WERI-Rb-1 (cell line): ENCODE measurements at regions not wholly inside any gene's neighbourhood (a gene's known extent, or its start where the extent isn't known, plus 50 kb on each side); places are given as distances from the start of the nearest gene placed in this dataset.

Experiments used
- DNase-seq: peaks from one replicate; pipeline ENCODE4 v3.0.0-alpha.2; 2020
- H3K27ac ChIP-seq: fragments of 250-450 bp; sonication (Bioruptor Pico); 2 replicates; pipeline ENCODE4 v1.5.1; 2020; ENCODE audit warnings: mild to moderate bottlenecking, moderate library complexity
- H3K27me3 ChIP-seq: fragments of 250-450 bp; sonication (Bioruptor Pico); 2 replicates; pipeline ENCODE4 v1.5.1; 2021; ENCODE audit warnings: mild to moderate bottlenecking, low read depth, moderate library complexity; ENCODE audit not compliant: insufficient read depth, severe bottlenecking
- H3K36me3 ChIP-seq: fragments of 250-450 bp; sonication (Bioruptor Pico); 2 replicates; pipeline ENCODE4 v1.5.1; 2020; ENCODE audit warnings: mild to moderate bottlenecking, moderate library complexity
- H3K4me3 ChIP-seq: 2 replicates; pipeline ENCODE4 v1.5.1; 2011; ENCODE audit warnings: low read depth, mild to moderate bottlenecking, control low read depth, low read length
- H3K9me3 ChIP-seq: fragments of 250-450 bp; sonication (Bioruptor Pico); 2 replicates; pipeline ENCODE4 v1.5.1; 2021; ENCODE audit warnings: mild to moderate bottlenecking, moderate library complexity; ENCODE audit not compliant: severe bottlenecking
- TF ChIP-seq, protein P1 (sequence below): IDR thresholded peaks from 2 replicates; pipeline ENCODE4 v1.5.1; 2011; ENCODE audit warnings: low read depth, mild to moderate bottlenecking, control low read depth, inconsistent platforms, low read length

DNA sequence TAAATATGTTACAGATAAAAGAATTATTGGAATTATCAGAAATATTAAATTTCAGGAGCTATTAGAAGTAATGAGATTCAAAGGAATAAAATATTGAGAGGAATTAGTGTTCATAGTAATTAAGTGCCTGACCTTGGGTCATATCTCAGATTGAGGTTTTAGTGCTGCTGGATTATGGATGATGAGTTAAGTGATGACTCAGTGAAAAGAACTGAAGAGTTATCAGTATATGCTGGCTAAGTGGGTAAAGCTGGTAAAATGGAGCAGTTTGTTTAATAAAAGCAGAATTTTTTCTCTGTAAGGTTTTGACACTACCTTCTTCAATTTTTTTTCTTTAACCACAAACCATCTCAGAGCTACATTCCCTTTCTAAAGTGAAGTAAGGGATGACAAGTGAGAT is 206.7 kb downstream of the MANEA start:
- TF ChIP-seq, protein P1, sequence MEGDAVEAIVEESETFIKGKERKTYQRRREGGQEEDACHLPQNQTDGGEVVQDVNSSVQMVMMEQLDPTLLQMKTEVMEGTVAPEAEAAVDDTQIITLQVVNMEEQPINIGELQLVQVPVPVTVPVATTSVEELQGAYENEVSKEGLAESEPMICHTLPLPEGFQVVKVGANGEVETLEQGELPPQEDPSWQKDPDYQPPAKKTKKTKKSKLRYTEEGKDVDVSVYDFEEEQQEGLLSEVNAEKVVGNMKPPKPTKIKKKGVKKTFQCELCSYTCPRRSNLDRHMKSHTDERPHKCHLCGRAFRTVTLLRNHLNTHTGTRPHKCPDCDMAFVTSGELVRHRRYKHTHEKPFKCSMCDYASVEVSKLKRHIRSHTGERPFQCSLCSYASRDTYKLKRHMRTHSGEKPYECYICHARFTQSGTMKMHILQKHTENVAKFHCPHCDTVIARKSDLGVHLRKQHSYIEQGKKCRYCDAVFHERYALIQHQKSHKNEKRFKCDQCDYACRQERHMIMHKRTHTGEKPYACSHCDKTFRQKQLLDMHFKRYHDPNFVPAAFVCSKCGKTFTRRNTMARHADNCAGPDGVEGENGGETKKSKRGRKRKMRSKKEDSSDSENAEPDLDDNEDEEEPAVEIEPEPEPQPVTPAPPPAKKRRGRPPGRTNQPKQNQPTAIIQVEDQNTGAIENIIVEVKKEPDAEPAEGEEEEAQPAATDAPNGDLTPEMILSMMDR = no peak
- Histone ChIP-seq H3K4me3 (no peak overlapping the region), H3K27ac (no peak overlapping the region), H3K9me3 (no peaks in the 10 kb centered on the region), H3K27me3 (no peaks in the 10 kb centered on the region), H3K36me3 (no peaks in the 10 kb centered on the region)
- DNase-seq = no peak

DNA sequence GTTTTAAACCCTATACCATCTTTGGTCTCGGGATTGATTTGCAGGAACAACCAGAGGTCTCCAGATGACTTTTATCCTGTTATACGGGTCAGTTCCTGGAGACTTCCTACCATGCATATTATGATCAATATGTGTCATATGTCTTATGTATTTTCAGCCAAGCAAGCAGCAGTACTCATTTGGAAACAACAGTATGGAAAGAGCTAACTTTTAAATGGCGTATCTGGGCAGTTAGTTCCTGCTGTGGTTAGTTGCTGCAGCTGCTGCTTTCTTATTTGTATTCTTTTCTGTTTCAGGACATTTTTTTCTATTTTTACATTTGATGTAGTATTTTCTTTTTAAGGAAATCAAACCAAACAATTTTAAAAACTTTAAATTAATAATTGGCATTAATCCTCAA is 207.5 kb downstream of the MANEA start:
- TF ChIP-seq, protein P1 = no peak
- no peaks in the 10 kb centered on the region for H3K36me3 ChIP-seq
- H3K27ac ChIP-seq = no peak overlapping the region
- no peaks in the 10 kb centered on the region for H3K9me3 ChIP-seq
- H3K27me3 ChIP-seq = no peaks in the 10 kb centered on the region
- H3K4me3 ChIP-seq = no peak overlapping the region
- no peak for DNase-seq

DNA sequence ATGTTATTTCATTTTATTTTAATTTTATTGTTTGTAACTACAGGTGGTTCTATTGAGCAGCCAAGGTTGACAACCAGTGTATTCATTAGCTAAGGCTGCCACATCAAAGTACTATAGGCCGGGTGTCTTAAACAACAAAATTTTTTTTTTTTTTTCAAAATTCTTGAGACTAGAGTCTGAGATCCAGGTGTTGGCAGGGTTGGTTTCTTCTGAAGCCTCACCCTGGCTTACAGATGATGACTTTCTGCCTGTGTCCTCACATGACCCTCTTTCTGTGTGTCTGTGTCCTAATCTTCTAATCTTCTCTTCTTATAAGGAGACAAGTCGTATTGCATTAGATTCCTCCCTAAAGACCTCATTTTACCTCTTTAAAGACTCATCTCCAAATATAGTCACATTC is 208.4 kb downstream of the MANEA start:
- H3K36me3 ChIP-seq = no peaks in the 10 kb centered on the region
- H3K9me3 ChIP-seq = no peaks in the 10 kb centered on the region
- no peak overlapping the region for H3K27ac ChIP-seq
- DNase-seq = peak; percentile 61
- TF ChIP-seq, protein P1 = no peak
- H3K4me3 ChIP-seq = no peak overlapping the region
- no peaks in the 10 kb centered on the region for H3K27me3 ChIP-seq

DNA sequence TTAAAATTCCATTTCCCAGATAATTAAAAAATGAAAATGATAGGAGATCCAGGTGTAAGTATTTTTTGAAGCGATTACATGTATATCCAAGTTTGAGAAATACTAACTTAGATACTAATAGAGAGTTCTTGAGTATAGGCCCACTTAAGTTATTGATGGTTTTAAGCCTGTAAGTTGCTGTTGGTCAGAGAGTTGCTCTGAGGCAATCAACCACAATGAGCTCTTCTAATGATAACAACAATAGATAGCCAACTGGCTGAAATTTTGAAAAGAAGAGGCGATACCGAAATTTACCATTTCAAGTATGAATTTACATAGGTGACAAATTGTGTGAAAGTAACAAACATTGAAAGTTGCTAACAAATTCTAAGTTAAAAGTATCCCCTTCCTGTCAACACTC is 209.5 kb downstream of the MANEA start:
- H3K27ac ChIP-seq = no peak overlapping the region
- no peaks in the 10 kb centered on the region for H3K36me3 ChIP-seq
- H3K27me3 ChIP-seq = no peaks in the 10 kb centered on the region
- H3K4me3 ChIP-seq = no peak overlapping the region
- H3K9me3 ChIP-seq = no peaks in the 10 kb centered on the region
- TF ChIP-seq, protein P1 = no peak
- no peak for DNase-seq

DNA sequence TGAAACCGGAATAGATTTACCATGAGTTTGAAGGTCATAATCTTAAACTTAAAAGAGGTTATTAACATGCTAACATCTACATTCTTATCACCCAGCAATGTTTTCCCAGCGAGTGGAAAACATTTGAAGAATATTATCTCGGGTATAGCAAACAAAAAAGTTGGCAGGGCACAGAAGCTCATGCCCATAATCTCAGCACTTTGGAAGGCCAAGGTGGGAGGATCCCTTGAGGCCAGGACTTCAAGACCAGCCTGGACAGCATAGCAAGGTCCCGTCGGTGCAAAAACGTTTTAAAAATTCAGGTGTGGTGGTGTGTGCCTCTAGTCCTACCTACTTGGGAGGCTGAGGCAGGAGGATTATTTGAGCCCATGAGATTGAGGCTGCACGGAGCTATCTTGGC is 213.5 kb downstream of the MANEA start:
- H3K36me3 ChIP-seq = no peaks in the 10 kb centered on the region
- H3K27me3 ChIP-seq = no peaks in the 10 kb centered on the region
- no peak overlapping the region for H3K27ac ChIP-seq
- DNase-seq = no peak
- no peak overlapping the region for H3K4me3 ChIP-seq
- H3K9me3 ChIP-seq = no peaks in the 10 kb centered on the region
- TF ChIP-seq, protein P1 = no peak

DNA sequence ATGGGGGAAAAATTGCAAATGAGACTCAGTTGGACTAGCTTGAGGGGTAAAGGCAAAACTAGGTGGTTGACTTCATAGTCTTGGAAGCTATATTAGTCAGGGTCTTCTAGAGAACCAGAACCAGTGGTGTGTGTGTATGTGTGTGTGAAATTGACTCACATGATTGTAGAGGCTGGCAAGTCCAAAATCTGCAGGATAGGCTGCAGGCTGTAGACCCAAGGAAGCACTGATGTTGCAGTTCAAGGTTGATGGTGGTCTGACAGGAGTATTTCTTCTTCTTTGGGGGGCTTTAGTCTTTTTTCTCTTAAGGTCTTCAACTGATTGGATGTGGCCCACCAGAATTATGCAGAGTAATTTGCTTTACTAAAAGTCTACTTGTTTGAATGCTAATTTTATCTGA is 217.4 kb downstream of the MANEA start:
- Histone ChIP-seq H3K27me3 (no peaks in the 10 kb centered on the region), H3K9me3 (no peaks in the 10 kb centered on the region), H3K4me3 (no peak overlapping the region), H3K36me3 (no peaks in the 10 kb centered on the region), H3K27ac (no peak overlapping the region)
- no peak for DNase-seq
- TF ChIP-seq, protein P1 = no peak
